Prostate gland (tissue), 2 donors: ENCODE measurements at regions not wholly inside any gene's neighbourhood (a gene's known extent, or its start where the extent isn't known, plus 50 kb on each side); places are given as distances from the start of the nearest gene placed in this dataset.

Source experiments
- CTCF ChIP-seq, 4 experiments: fragments of 200-600 bp in 2 of 4; fragments of 450-650 bp in 2 of 4; sonication (generic) in 2 of 4; IDR thresholded peaks; 1 replicate in 3 of 4; 2 replicates in 1 of 4; pipeline ENCODE4 v1.5.1; 2016 to 2019; ENCODE audit warnings: antibody characterized with exemption in 4 of 4, mild to moderate bottlenecking in 2 of 4, moderate library complexity in 2 of 4
- POLR2A ChIP-seq: fragments of 450-650 bp; IDR thresholded peaks from one replicate; pipeline ENCODE4 v1.6.1; 2016; ENCODE audit warnings: antibody characterized with exemption, mild to moderate bottlenecking

GRCh38 chr2:146366276-146366675 lies 1478.6 kb upstream of the ACVR2A start:
- TF ChIP-seq CTCF (IDR thresholded peaks at IDR 0.05) (no peak), POLR2A (no peak)
